Fibroblast of lung (primary cell): ENCODE measurements at regions not wholly inside any gene's neighbourhood (a gene's known extent, or its start where the extent isn't known, plus 50 kb on each side); places are given as distances from the start of the nearest gene placed in this dataset.

ENCODE experiments used
- DNase-seq, 2 donors: peaks; one replicate each; pipeline versions ENCODE4 v3.0.0 to v3.0.0-alpha.2; 2010; ENCODE audit warnings: low read depth in 2 of 2
- H2AFZ ChIP-seq: 2 replicates; pipeline ENCODE4 v1.5.1; 2012; ENCODE audit warnings: low read length, control low read depth, inconsistent platforms
- H3K27ac ChIP-seq: 2 replicates; pipeline ENCODE4 v1.5.1; 2011; ENCODE audit warnings: low read length, control low read depth; ENCODE audit not compliant: insufficient read depth
- H3K27me3 ChIP-seq: 2 replicates; pipeline ENCODE4 v1.5.1; 2011; ENCODE audit warnings: mild to moderate bottlenecking, low read length; ENCODE audit not compliant: control insufficient read depth, insufficient read depth
- H3K36me3 ChIP-seq: 2 replicates; pipeline ENCODE4 v1.5.1; 2011; ENCODE audit warnings: low read length; ENCODE audit not compliant: control insufficient read depth, insufficient read depth
- H3K4me1 ChIP-seq: 2 replicates; pipeline ENCODE4 v1.5.1; 2011; ENCODE audit warnings: low read length; ENCODE audit not compliant: control insufficient read depth, insufficient read depth; ENCODE audit errors: extremely low read depth
- H3K4me2 ChIP-seq: 2 replicates; pipeline ENCODE4 v1.5.1; 2011; ENCODE audit warnings: low read length, control low read depth; ENCODE audit not compliant: insufficient read depth; ENCODE audit errors: extremely low read depth
- H3K4me3 ChIP-seq, 4 experiments: fragments of 200-600 bp in 1 of 4; sonication (generic) in 1 of 4; replicated peaks in 1 of 4; 2 replicates each; pipeline ENCODE4 v1.5.1; 2011 to 2016; ENCODE audit warnings: low read length in 4 of 4, low read depth in 3 of 4, mild to moderate bottlenecking in 3 of 4, control low read depth in 2 of 4, inconsistent platforms in 1 of 4, mixed read lengths in 1 of 4; ENCODE audit not compliant: insufficient read depth in 1 of 4; ENCODE audit errors: control extremely low read depth in 1 of 4
- H3K79me2 ChIP-seq: 2 replicates; pipeline ENCODE4 v1.5.1; 2012; ENCODE audit warnings: mild to moderate bottlenecking, low read length, inconsistent platforms; ENCODE audit not compliant: control insufficient read depth, insufficient read depth
- H3K9ac ChIP-seq: 2 replicates; pipeline ENCODE4 v1.5.1; 2011; ENCODE audit warnings: mild to moderate bottlenecking, low read length, control low read depth; ENCODE audit not compliant: insufficient read depth
- H3K9me3 ChIP-seq: 2 replicates; pipeline ENCODE4 v1.5.1; 2012; ENCODE audit warnings: low read depth, low read length; ENCODE audit not compliant: control insufficient read depth, insufficient read depth
- H4K20me1 ChIP-seq: 2 replicates; pipeline ENCODE4 v1.5.1; 2011; ENCODE audit warnings: low read length; ENCODE audit not compliant: control insufficient read depth, insufficient read depth; ENCODE audit errors: extremely low read depth
- CTCF ChIP-seq, 2 donors: IDR thresholded peaks in 1 of 2; conservative IDR thresholded peaks in 1 of 2; 1 replicate in 1 of 2; 2 replicates in 1 of 2; pipeline ENCODE4 v1.5.1; 2011 to 2012; ENCODE audit warnings: low read length in 2 of 2, control low read depth in 1 of 2, inconsistent platforms in 1 of 2, low read depth in 1 of 2, mild to moderate bottlenecking in 1 of 2
- EZH2 ChIP-seq: IDR thresholded peaks from 2 replicates; pipeline ENCODE4 v1.5.1; 2012; ENCODE audit warnings: low read length, control low read depth, mild to moderate bottlenecking; ENCODE audit errors: missing control alignments

GRCh38 chr13:82634946-82635345 is 1247.3 kb downstream of the SLITRK1 start:
- H3K4me2 ChIP-seq: no peak overlapping the region
- H3K79me2 ChIP-seq: no peaks in the 10 kb centered on the region
- H3K4me1 ChIP-seq: no peaks in the 10 kb centered on the region
- no peak overlapping the region for H3K27ac ChIP-seq
- H2AFZ ChIP-seq: no peak overlapping the region
- no peak overlapping the region for H3K9ac ChIP-seq
- TF ChIP-seq CTCF (conservative IDR thresholded peaks at IDR 0.05 in 1 of 2, IDR thresholded peaks at IDR 0.05 in 1 of 2; ENCODE audit: low read depth in 1 of 2, low read length in 2 of 2) (no peak), EZH2 (no peak)
- no peaks in the 10 kb centered on the region for H3K36me3 ChIP-seq
- no peaks in the 10 kb centered on the region for H3K27me3 ChIP-seq
- no peaks in the 10 kb centered on the region for H4K20me1 ChIP-seq
- no peaks in the 10 kb centered on the region for H3K9me3 ChIP-seq
- no peak overlapping the region for H3K4me3 ChIP-seq
- peak in 1 of 2 donors; percentile 23 for DNase-seq

- no peak overlapping the region for H2AFZ ChIP-seq
These were observed 1255.1 kb downstream of the SLITRK1 start for GRCh38 chr13:82627183-82627582.

GRCh38 chr13:82625717-82626116 is 1256.6 kb downstream of the SLITRK1 start:
- H2AFZ ChIP-seq: no peak overlapping the region
- no peaks in the 10 kb centered on the region for H3K27me3 ChIP-seq
- TF ChIP-seq CTCF (conservative IDR thresholded peaks at IDR 0.05 in 1 of 2, IDR thresholded peaks at IDR 0.05 in 1 of 2; ENCODE audit: low read depth in 1 of 2, low read length in 2 of 2) (no peak), EZH2 (no peak)
- H3K9ac ChIP-seq: no peak overlapping the region
- H3K4me2 ChIP-seq: no peak overlapping the region
- H3K4me3 ChIP-seq: no peak overlapping the region
- no peaks in the 10 kb centered on the region for H3K9me3 ChIP-seq
- H4K20me1 ChIP-seq: no peaks in the 10 kb centered on the region
- no peak overlapping the region for H3K27ac ChIP-seq
- H3K79me2 ChIP-seq: no peaks in the 10 kb centered on the region
- H3K36me3 ChIP-seq: no peaks in the 10 kb centered on the region
- no peaks in the 10 kb centered on the region for H3K4me1 ChIP-seq
- DNase-seq: no peak

More at GRCh38 chr13:82627183-82627582, 1255.1 kb downstream of the SLITRK1 start:
- Histone ChIP-seq H3K27me3 (no peaks in the 10 kb centered on the region), H3K4me1 (no peaks in the 10 kb centered on the region), H3K9me3 (no peaks in the 10 kb centered on the region), H3K4me3 (no peak overlapping the region), H4K20me1 (no peaks in the 10 kb centered on the region), H3K36me3 (no peaks in the 10 kb centered on the region), H3K27ac (no peak overlapping the region), H3K4me2 (no peak overlapping the region), H3K9ac (no peak overlapping the region), H3K79me2 (no peaks in the 10 kb centered on the region)
- no peak for TF ChIP-seq EZH2
- no peak for TF ChIP-seq CTCF (conservative IDR thresholded peaks at IDR 0.05 in 1 of 2, IDR thresholded peaks at IDR 0.05 in 1 of 2; ENCODE audit: low read depth in 1 of 2, low read length in 2 of 2)
- DNase-seq: peak; percentile 75 to 96
